Keratinocyte (primary cell): ENCODE measurements at regions not wholly inside any gene's neighbourhood (a gene's known extent, or its start where the extent isn't known, plus 50 kb on each side); places are given as distances from the start of the nearest gene placed in this dataset.

Experiments used
- DNase-seq: peaks from one replicate; pipeline ENCODE4 v3.0.0-alpha.2; 2011; ENCODE audit warnings: low read depth, missing footprints, low spot score
- FAIRE-seq: peaks from 2 replicates; lab custom pipeline; 2011; peaks lifted over from hg19 to GRCh38; lab: Jason Lieb, UNC
- H2AFZ ChIP-seq: 2 replicates; pipeline ENCODE4 v1.6.0; 2012; ENCODE audit warnings: low read length, control low read depth, inconsistent platforms; ENCODE audit not compliant: control insufficient read depth
- H3K27ac ChIP-seq: 2 replicates; pipeline ENCODE4 v1.5.1; 2011; ENCODE audit warnings: low read length; ENCODE audit not compliant: control insufficient read depth, insufficient read depth
- H3K27me3 ChIP-seq: 3 replicates; pipeline ENCODE4 v1.6.0; 2011; ENCODE audit warnings: low read length; ENCODE audit not compliant: control insufficient read depth, insufficient read depth; ENCODE audit errors: extremely low read depth
- H3K36me3 ChIP-seq, 2 experiments: 2 replicates in 1 of 2; 3 replicates in 1 of 2; pipeline ENCODE4 v1.5.1; 2011; ENCODE audit warnings: low read length in 2 of 2, mild to moderate bottlenecking in 1 of 2; ENCODE audit not compliant: control insufficient read depth in 2 of 2, insufficient read depth in 2 of 2; ENCODE audit errors: extremely low read depth in 1 of 2
- H3K4me1 ChIP-seq: 3 replicates; pipeline ENCODE4 v1.5.1; 2011; ENCODE audit warnings: low read length; ENCODE audit not compliant: control insufficient read depth, insufficient read depth; ENCODE audit errors: extremely low read depth
- H3K4me2 ChIP-seq: 3 replicates; pipeline ENCODE4 v1.6.0; 2011; ENCODE audit warnings: low read depth, low read length; ENCODE audit not compliant: control insufficient read depth, insufficient read depth; ENCODE audit errors: extremely low read depth
- H3K4me3 ChIP-seq, 3 experiments: fragments of 200-600 bp in 1 of 3; sonication (generic) in 1 of 3; 2 replicates in 2 of 3; 3 replicates in 1 of 3; pipeline ENCODE4 v1.5.1; 2011 to 2016; ENCODE audit warnings: low read length in 3 of 3, mild to moderate bottlenecking in 3 of 3, control low read depth in 2 of 3, inconsistent platforms in 1 of 3, low read depth in 1 of 3, mixed read lengths in 1 of 3, mixed run types in 1 of 3, moderate library complexity in 1 of 3; ENCODE audit not compliant: control insufficient read depth in 2 of 3, insufficient read depth in 2 of 3; ENCODE audit errors: extremely low read depth in 1 of 3
- H3K79me2 ChIP-seq: 2 replicates; pipeline ENCODE4 v1.6.0; 2012; ENCODE audit warnings: low read length; ENCODE audit not compliant: control insufficient read depth, insufficient read depth
- H3K9ac ChIP-seq: 3 replicates; pipeline ENCODE4 v1.6.0; 2011; ENCODE audit warnings: low read length; ENCODE audit not compliant: control insufficient read depth, insufficient read depth; ENCODE audit errors: extremely low read depth
- H3K9me1 ChIP-seq: 3 replicates; pipeline ENCODE4 v1.6.0; 2011; ENCODE audit warnings: low read length; ENCODE audit not compliant: control insufficient read depth, insufficient read depth; ENCODE audit errors: extremely low read depth
- H3K9me3 ChIP-seq: 2 replicates; pipeline ENCODE4 v1.5.1; 2012; ENCODE audit warnings: low read depth, low read length; ENCODE audit not compliant: control insufficient read depth
- H4K20me1 ChIP-seq: 3 replicates; pipeline ENCODE4 v1.6.0; 2011; ENCODE audit warnings: low read length; ENCODE audit not compliant: control insufficient read depth, insufficient read depth; ENCODE audit errors: extremely low read depth
- EZH2 ChIP-seq: IDR thresholded peaks from one replicate; pipeline ENCODE4 v1.6.1; 2012; ENCODE audit warnings: inconsistent platforms, mild to moderate bottlenecking, low read length, moderate library complexity
- dilution Hi-C: fragments of 300-500 bp; cut with MboI; formaldehyde crosslinking; loops from one replicate; pipeline ENCODE4 v1.7.0; 2020; ENCODE audit warnings: low sequenced_read_pairs; ENCODE audit not compliant: extremely low pct_ligation_motif_present
- TF ChIP-seq, protein P1 (sequence below), 3 experiments: IDR thresholded peaks in 1 of 3; conservative IDR thresholded peaks in 1 of 3; optimal IDR thresholded peaks in 1 of 3; 2 replicates in 2 of 3; 3 replicates in 1 of 3; pipeline versions ENCODE3 to v1.5.1; 2011; ENCODE audit warnings: low read length in 3 of 3, mild to moderate bottlenecking in 3 of 3, moderate library complexity in 2 of 3, control low read depth in 1 of 3, inconsistent platforms in 1 of 3; ENCODE audit not compliant: insufficient read depth in 2 of 3; ENCODE audit errors: extremely low read depth in 1 of 3

- Histone ChIP-seq H2AFZ (no peak overlapping the region), H3K9ac (no peak overlapping the region), H3K27ac (no peak overlapping the region), H3K4me1 (no peaks in the 10 kb centered on the region), H3K36me3 (no peaks in the 10 kb centered on the region), H3K4me3 (no peak overlapping the region), H4K20me1 (no peaks in the 10 kb centered on the region), H3K79me2 (no peaks in the 10 kb centered on the region), H3K9me1 (no peaks in the 10 kb centered on the region), H3K4me2 (no peak overlapping the region), H3K27me3 (no peaks in the 10 kb centered on the region), H3K9me3 (no peaks in the 10 kb centered on the region)
- no peak for DNase-seq
- no peak for FAIRE-seq
- TF ChIP-seq, protein P1, sequence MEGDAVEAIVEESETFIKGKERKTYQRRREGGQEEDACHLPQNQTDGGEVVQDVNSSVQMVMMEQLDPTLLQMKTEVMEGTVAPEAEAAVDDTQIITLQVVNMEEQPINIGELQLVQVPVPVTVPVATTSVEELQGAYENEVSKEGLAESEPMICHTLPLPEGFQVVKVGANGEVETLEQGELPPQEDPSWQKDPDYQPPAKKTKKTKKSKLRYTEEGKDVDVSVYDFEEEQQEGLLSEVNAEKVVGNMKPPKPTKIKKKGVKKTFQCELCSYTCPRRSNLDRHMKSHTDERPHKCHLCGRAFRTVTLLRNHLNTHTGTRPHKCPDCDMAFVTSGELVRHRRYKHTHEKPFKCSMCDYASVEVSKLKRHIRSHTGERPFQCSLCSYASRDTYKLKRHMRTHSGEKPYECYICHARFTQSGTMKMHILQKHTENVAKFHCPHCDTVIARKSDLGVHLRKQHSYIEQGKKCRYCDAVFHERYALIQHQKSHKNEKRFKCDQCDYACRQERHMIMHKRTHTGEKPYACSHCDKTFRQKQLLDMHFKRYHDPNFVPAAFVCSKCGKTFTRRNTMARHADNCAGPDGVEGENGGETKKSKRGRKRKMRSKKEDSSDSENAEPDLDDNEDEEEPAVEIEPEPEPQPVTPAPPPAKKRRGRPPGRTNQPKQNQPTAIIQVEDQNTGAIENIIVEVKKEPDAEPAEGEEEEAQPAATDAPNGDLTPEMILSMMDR (optimal IDR thresholded peaks at IDR 0.05 in 1 of 3, IDR thresholded peaks at IDR 0.05 in 1 of 3, conservative IDR thresholded peaks at IDR 0.05 in 1 of 3; ENCODE audit: extremely low read depth in 1 of 3, insufficient read depth in 2 of 3, low read length in 3 of 3) = no peak
- TF ChIP-seq EZH2 = no peak
- dilution Hi-C loops = no loop called here
Measured at GRCh38 chr1:240722788-240723187, 110.8 kb upstream of the GREM2 start.

GRCh38 chr1:240720976-240721375 is 109.0 kb upstream of the GREM2 start:
- Histone ChIP-seq H2AFZ (no peak overlapping the region), H3K79me2 (no peaks in the 10 kb centered on the region), H3K27ac (no peak overlapping the region), H3K9me3 (no peaks in the 10 kb centered on the region), H3K27me3 (no peaks in the 10 kb centered on the region), H3K9ac (no peak overlapping the region), H3K4me2 (no peak overlapping the region), H3K4me3 (no peak overlapping the region), H3K36me3 (no peaks in the 10 kb centered on the region), H3K4me1 (no peaks in the 10 kb centered on the region), H3K9me1 (no peaks in the 10 kb centered on the region), H4K20me1 (no peaks in the 10 kb centered on the region)
- DNase-seq (no peak), FAIRE-seq (no peak)
- dilution Hi-C loops = no loop called here
- no peak for TF ChIP-seq EZH2
- TF ChIP-seq, protein P1 (optimal IDR thresholded peaks at IDR 0.05 in 1 of 3, IDR thresholded peaks at IDR 0.05 in 1 of 3, conservative IDR thresholded peaks at IDR 0.05 in 1 of 3; ENCODE audit: extremely low read depth in 1 of 3, insufficient read depth in 2 of 3, low read length in 3 of 3) = no peak
